GM13977 (cell line): ENCODE measurements at regions not wholly inside any gene's neighbourhood (a gene's known extent, or its start where the extent isn't known, plus 50 kb on each side); places are given as distances from the start of the nearest gene placed in this dataset.

Source experiments
- DNase-seq: peaks from one replicate; pipeline ENCODE4 v3.0.0; 2012; ENCODE audit warnings: low spot score
- in situ Hi-C: fragments of 300-500 bp; cut with MboI; formaldehyde crosslinking; loops from one replicate; pipeline ENCODE4 v1.12.0; 2022; ENCODE audit warnings: low sequenced_read_pairs, low pct_unique_long_range_greater_than_20kb, mixed read lengths, inconsistent platforms; ENCODE audit not compliant: unreplicated experiment
- TF ChIP-seq, protein P1 (sequence below): IDR thresholded peaks from 2 replicates; pipeline ENCODE4 v1.5.1; 2012; ENCODE audit warnings: mild to moderate bottlenecking, control low read depth; ENCODE audit not compliant: insufficient read depth; ENCODE audit errors: extremely low read depth, missing control alignments

GRCh38 chr3:22969276-22969675 is 233.9 kb upstream of the UBE2E2 start:
- TF ChIP-seq, protein P1, sequence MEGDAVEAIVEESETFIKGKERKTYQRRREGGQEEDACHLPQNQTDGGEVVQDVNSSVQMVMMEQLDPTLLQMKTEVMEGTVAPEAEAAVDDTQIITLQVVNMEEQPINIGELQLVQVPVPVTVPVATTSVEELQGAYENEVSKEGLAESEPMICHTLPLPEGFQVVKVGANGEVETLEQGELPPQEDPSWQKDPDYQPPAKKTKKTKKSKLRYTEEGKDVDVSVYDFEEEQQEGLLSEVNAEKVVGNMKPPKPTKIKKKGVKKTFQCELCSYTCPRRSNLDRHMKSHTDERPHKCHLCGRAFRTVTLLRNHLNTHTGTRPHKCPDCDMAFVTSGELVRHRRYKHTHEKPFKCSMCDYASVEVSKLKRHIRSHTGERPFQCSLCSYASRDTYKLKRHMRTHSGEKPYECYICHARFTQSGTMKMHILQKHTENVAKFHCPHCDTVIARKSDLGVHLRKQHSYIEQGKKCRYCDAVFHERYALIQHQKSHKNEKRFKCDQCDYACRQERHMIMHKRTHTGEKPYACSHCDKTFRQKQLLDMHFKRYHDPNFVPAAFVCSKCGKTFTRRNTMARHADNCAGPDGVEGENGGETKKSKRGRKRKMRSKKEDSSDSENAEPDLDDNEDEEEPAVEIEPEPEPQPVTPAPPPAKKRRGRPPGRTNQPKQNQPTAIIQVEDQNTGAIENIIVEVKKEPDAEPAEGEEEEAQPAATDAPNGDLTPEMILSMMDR, result no peak
- no peak for DNase-seq
- in situ Hi-C loops, result loop anchor here (25.0 kb wide), 1 partner anchor 407 kb away; no protein-coding TSS in a partner anchor

DNA sequence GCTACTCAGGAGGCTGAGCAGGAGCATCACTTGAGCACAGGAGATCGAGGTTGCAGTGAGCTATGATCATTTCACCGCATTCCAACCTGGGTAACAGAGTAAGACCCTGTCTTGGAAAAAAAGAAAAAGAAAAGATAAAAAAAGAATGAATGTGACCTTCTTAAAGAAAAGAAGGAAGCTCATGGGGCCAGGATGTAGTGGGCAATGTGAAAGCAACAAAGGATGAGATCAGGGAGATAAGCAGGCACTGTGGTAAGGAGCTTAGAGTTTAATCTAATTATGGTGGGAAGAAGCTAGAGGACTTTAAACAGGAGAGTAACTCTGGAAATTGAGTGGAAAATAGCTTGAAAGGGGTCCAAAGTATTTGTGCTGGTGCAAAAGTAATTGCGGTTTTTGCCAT is 231.6 kb upstream of the UBE2E2 start:
- no peak for DNase-seq
- in situ Hi-C loops, result loop anchor here (25.0 kb wide), 1 partner anchor 409 kb away; no protein-coding TSS in a partner anchor
- TF ChIP-seq, protein P1, result no peak

GRCh38 chr3:22977042-22977441 is 226.1 kb upstream of the UBE2E2 start:
- DNase-seq, result no peak
- TF ChIP-seq, protein P1, result no peak
- in situ Hi-C loops, result no loop called here

- DNase-seq, result peak; percentile 23
- in situ Hi-C loops, result no loop called here
- TF ChIP-seq, protein P1, result no peak
Measured at GRCh38 chr3:22977650-22978289, 225.4 kb upstream of the UBE2E2 start.

GRCh38 chr3:22979581-22979980 is 223.5 kb upstream of the UBE2E2 start:
- TF ChIP-seq, protein P1, result no peak
- DNase-seq, result no peak
- in situ Hi-C loops, result no loop called here

GRCh38 chr3:22980346-22980745 is 222.8 kb upstream of the UBE2E2 start:
- no peak for DNase-seq
- TF ChIP-seq, protein P1, result no peak
- in situ Hi-C loops, result no loop called here
